HuH-7 (cell line): ENCODE measurements at regions not wholly inside any gene's neighbourhood (a gene's known extent, or its start where the extent isn't known, plus 50 kb on each side); places are given as distances from the start of the nearest gene placed in this dataset.
"Not testable (repeated sequence)": the region's sequence is repeated elsewhere in the genome, so short reads cannot be mapped to it uniquely, and the experiment has no call there.

Experiments used
- DNase-seq: peaks from one replicate; pipeline ENCODE4 v3.0.0; 2011; ENCODE audit warnings: low spot score

DNA sequence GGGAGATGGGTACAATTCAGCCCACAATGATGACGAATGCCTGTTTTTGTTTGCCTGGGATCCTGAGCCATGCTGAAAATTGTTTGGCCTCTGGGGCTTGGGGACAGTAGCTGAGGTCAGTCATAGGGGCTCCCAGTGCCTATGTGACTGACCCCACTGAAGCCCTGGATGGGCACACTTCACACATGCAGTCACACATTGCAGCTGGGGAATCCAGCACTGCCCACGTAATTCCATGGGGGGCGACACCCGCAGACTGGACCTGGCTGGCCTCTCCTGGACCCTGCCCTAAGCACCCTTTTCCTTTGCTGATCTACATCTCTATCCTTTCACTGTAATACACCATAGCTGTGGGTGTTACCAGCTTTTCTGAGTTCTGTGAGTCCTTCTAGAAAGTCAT, 295.2 kb upstream of the HS6ST1 start:
- no peak for DNase-seq

DNA sequence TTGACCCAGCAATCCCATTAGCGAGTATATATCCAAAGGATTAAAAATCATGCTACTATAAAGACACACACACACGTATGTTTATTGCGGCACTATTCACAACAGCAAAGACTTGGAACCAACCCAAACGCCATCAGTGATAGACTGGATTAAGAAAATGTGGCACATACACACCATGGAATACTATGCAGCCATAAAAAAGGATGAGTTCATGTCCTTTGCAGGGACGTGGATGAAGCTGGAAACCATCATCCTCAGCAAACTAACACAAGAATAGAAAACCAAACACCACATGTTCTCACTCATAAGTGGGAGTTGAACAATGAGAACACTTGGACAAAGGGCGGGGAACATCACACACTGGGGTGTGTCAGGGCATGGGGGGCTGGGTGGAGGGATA, 296.2 kb upstream of the HS6ST1 start:
- DNase-seq: not testable (repeated sequence)

DNA sequence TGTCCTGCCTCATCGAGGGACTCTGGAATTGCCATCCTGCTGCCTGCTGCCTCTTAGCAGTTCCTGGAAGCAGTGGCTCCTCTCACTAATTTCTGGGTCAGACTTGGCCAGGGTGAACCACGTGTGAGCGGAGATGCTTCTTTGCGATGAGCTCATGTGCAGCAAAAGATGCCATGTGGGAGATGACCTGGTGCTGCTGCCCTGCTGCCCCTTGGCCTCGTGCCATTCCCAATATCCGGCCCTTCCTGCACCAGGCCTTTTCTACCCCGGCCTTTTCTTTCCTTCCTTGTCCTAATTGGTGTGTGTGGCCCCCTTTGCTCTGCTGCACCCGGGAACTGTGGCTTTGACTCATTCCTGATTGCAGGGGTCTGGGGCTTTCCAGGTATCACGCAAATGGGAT, 296.9 kb upstream of the HS6ST1 start:
- DNase-seq: no peak

DNA sequence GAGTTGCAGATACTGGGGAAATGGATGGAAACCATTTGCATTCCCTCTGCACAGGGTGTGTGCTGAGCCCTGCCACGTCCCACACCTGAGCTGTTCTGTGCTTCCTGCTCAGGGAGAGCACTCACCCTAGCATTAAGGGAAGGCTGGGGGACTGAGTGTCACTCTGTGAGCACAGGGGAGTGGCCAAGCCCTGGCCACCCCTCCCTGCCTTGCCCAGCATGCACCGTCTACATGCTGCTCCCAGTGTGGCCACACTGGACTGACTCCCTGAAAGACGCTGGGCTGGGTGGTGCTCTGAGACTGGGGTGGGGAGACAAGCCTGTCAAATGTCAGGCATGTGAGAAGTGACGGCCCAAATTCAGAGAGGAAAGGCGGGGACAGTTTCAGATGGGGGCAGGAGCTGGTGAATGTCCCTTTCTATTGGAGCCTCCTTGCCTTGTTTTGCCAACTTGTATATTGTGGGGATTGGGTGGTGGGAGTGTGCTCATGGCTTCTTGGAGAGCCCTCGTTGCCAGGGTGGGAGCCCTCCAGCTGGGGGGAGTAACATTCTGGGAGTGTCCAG, 298.4 kb upstream of the HS6ST1 start:
- DNase-seq: no peak

DNA sequence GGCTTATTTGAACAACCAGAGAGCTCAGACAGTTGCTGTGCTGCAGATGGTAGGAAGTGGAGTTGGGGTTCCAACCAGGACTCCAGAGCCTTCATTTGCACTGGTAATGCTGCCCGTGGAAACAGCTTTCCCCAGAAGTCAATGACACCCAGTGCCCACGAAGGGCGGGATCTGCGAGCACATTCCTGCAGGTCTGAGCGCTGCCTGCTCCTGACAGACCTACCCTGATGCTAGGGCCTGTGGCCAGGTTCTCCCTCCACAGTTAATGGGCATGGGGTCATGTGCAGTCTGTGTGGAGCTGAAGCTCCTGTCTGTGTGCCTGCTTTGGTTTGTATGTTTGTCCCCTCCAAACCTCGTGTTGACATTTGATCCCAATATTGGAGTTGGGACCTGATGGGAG, 299.0 kb upstream of the HS6ST1 start:
- no peak for DNase-seq

DNA sequence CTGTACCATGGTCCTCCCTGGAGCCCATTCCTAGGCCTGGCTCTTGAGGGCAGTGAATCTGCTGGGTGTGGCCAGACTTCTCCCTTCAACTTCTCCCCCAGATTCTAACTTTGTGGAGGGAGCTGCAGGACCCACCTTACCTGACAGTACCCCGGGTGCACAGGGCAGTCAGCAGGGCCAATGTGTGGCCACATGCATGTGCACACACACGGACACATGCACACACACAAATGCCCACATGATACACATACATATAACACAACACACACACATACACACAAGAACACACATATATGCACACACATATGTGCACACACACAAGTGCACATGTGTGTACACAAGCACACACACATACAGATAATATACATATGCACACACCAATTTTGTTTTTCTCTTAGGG, 300.0 kb upstream of the HS6ST1 start:
- no peak for DNase-seq

DNA sequence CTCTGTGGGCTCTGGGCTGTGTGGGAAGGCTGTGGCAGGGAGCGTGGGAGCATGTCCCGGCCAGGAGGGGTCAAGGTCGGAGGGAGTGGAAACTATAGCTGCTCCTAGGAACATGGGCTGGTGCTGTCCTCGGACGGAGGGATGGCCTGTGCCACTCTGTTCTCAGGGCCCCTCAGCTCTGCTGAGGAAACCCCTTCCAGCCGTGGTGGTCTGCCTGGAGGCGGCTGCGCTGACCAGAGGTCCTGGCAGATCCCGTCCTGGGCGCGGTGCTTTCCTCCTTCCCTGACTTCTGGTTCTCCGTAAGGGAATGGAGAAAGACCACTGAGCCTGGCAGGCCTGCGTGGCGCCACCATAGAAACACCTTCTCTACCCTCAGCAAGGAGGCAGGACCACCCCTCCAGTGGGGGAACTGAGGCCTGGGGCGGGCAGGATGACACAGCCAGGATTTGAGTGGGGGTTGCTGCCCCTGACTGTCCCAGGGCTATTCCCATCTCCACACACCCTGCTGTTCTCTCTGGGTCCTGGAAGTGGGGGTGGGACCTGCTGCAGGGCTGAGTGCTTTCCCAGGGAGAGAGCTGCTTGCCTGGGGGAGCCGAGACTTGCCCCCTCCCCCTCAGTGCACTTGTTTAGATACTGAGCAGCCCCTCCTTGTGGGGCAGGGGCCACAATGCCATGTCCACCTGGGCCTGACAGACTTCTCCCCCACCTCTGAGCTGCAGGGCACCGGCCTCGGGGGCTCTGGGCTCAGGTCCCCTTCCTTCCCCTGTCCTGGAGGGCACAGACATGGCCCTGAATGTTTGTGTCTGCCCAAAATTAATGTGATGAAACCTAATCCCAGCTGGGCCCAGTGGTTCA, 301.0 kb upstream of the HS6ST1 start:
- DNase-seq: no peak

DNA sequence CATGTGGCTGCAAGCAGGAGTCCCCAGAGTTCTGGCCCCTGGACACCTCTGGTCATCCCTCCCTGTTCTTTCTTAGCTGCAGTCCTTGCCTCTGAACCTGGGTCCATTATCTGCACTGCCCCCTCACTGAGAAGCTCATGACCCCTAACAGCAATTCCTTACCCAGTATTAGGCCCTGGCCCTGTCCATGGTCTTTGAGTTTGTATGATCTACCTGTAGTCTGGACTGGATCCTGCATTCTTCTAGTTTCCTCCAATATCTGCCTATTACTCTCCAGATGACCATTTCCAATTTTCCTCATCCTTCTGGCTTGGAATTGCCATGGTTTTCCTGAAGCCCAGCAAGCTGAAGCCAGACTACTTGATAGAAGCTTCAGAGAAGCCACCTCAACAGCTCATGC, 302.4 kb upstream of the HS6ST1 start:
- no peak for DNase-seq

DNA sequence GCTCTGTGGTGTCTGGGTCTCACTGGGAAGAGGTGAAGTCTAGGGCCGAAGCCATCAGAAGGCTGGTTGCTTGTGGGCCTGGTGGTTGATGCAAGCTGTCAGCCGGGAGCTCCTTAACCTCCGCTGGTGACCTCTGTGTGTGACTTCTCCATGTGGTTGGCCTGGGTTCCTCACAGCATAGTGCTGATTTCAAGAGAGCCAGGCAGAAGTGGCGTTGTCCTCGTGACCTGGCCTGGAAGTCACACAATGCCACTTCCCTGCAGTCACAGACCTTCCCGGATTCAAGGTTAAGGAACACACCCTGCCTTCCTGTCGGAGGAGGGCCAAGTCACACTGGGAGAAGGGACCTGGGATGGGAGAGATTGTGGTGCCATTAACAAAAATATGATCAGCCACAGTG, 303.7 kb upstream of the HS6ST1 start:
- DNase-seq: no peak

DNA sequence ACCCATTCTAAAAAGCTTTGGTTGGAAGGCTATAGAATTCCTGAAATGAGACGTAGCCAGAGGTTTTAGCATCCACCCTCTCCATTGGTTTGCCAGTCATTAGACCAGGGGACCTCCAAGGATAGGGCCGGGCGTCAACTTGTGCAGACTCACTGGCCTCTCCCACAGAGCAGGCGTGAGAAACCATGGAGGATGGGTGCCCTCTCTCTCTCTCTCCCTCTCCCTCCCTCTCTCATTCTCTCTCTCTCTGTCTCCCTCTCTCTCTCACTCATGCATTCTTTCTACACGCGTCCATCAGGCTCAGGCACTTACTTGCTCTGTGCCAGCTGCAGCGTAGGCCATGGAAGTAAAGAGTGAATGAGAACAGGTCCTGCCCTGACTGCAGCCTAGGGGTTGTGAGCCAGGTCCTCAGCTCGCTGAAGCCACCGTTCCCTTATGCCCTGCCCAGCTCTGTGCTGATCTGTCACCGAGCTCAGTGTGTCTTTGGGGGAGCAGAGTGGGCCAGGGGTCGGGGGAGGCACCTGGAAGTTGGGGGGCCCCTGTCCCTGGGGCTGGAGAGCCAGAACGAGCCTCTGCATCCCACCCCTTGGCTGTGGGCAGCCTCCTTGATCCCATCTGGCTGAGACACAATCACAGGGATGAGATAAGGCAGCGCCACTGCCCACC, 304.4 kb upstream of the HS6ST1 start:
- no peak for DNase-seq

DNA sequence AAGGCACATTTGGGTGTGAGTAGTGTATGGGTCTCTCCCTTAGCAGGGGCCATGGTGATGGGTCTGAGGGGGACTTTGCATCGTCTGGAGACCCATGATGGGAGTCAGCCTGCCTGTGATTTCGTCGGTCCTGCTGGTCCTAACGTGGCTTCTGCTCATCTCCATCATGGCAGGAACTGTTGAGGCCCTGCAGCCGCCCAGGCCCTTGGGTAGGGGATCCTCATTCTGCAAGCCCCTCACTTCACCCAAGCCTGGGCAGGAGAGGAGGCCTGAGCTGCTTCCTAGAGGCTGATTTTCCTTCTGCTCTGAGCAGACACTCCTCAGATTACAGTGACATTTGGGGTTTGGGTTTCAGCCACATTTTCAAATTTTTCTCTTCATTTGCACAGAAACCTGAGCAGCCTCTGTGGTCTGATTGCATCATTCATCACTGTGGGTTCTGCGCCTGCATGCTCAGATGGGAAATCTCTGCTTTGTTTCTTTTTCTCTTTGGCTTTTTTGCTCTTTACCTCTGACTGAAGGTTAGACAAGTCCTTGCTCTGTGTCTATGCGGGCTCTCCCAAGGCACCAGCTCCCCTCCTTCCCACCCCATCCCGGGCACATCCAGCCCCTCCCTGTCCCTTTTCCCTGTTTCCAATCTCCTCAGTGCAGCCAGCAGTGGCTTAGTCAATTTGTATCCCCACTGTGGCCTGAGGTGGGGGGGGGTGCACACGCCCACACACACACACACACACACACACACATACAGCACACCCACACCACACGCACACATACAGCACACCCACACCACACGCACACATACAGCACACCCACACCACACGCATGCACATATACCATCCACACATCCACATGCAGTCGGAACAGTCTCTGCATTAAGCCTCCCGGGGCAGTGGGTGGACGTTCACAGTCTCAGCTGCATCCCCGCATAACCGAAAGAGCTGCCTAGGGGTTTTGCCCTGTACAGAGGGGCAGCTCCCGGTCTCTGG, 305.4 kb upstream of the HS6ST1 start:
- no peak for DNase-seq

DNA sequence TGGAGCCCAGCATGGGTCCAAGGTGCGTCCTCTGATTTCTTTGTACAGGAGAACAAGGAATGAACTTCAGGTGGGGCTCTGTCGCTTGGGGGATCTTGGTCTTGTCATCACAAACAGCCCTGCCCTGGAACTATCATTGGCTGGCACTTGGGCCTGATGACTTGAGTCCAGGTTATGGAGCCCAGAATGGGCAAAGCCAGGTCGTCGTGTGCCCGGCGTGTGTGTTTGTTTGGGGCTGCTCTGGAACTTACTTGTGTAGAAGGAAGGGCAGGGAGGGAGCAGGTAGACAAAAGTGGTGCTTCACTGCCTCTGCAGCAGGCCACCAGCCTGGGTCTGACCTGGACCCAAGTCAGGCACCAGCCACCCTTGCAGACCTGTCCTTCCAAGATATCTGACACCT, 306.3 kb upstream of the HS6ST1 start:
- no peak for DNase-seq

DNA sequence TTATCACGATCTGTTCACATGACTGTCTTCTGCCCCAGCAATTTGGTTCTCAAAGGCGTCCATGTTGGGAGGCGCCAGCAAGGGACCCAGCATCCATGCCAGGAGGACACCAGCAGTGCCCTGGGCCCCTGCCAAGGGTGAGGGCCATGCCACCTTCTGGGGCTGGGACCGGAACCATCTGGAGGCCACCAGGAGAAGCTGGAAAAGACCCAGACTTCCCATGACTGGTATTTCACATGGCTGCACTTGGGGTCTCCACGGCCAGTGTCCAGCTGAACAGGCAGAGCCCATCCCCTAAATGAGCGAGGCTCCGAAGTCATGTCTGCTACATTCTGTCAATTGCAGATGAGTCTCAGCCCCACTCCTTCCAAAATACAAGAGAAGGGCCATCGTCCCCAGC, 306.8 kb upstream of the HS6ST1 start:
- DNase-seq: no peak

DNA sequence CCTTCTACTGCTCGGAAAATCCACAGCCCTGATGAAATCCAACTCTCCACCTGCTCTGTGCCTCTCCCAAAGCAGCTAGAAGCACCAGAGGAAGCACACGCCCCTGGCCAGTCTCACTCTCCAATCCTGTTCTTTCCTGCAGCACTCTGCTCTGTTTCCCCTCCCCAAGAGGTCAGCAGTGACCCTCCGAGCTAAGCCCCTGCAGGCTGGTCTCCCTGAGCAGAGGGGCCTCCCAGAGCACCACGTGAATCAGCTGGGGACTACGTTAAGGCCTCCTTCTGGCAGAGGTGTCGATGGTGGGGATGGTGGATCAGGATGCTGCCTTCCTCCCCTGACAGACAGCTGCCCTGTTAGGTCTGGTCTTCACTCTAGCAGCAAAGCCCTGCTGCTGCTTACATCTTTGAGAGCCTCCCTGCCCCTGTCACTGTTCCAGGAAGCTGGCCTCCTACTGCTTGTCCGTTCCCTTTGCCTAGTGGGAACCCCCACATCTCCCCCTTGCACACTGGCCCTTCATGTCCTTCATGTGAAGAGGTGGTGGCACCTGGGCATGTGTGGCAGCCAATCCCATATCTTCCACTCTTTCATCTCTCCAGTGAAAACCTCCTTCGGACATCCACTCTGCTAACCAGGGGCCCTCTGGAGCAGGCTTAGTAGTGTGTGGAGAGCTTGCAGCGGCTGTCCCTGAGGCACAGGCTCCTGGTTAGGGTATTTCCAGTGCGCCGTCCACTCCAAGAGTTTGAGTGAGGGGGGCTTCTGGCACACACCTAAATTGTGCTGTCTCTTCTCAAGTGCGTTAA, 307.5 kb upstream of the HS6ST1 start:
- no peak for DNase-seq

DNA sequence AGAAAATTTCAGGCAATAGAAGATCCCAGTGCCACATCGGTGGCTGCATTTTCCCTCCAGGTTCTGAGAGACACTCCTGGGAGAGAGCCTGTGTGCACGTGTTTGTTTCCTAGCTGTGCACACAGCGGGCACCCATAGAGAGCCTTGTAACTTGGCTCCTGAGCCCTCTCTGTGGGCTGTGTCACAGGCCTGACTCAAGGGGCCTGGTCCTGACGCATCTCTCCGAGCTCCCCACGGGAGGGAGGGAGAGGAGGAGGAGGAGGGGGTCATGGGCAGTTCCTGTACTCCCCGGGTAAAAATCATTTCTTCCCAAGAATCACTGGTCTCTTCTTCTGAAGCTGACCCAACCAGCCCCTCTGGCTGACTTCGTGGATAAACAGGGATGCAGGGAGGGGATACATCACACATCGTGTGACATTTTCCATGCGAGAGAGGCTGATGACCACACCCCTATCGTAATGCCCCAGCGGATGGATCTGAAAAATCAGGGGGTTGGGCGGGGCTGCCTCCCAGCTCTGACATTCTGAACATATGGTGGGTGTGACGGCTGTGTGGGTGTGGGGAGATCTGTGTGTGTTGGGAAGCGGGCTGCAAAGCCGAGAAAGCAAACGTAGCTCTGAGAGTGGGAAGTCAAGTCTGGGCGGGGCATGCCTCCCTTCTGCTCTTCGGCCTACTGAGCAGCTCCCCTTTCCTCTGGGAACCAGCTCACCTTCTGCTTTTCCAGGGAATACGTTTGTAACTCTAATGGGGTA, 308.3 kb upstream of the HS6ST1 start:
- DNase-seq: no peak

DNA sequence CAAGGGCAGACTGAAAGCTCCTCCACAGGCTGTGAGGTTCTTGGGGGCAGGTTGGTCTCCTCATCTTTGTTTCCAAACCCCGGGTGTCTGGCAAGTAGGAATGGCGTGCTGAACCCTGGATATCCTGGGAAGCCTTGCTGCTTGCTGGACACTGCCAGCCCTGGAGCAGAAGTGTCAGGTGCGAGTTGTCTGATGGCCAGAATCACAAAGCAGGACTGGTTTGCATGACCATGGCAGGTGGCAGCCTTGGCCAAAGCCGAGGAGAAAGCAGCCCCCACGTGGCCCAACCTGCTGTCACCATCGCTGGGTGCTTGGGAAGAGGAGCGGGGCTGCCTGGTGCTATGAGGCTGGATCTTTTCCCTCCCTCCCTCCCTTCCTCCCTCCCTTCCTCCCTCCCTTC, 309.5 kb upstream of the HS6ST1 start:
- DNase-seq: no peak

DNA sequence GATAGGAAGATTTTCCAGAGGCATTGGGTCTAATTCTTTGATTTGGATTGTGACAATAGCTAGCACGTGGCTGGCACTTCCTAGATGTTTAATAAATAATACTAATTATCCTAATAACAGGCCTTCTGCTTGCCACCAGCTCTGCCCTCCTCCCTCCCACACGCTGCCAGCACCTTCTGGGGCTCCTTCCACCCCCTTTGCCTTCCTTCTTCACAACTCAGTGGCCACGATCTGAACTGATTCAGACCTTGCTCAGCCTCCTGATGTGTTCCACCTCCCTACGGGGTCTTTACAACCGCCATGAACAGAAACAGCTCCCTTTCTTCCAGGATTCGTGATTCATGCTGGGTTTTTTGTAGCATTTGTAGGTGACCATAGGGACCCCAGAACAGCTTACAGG, 310.3 kb upstream of the HS6ST1 start:
- DNase-seq: no peak

DNA sequence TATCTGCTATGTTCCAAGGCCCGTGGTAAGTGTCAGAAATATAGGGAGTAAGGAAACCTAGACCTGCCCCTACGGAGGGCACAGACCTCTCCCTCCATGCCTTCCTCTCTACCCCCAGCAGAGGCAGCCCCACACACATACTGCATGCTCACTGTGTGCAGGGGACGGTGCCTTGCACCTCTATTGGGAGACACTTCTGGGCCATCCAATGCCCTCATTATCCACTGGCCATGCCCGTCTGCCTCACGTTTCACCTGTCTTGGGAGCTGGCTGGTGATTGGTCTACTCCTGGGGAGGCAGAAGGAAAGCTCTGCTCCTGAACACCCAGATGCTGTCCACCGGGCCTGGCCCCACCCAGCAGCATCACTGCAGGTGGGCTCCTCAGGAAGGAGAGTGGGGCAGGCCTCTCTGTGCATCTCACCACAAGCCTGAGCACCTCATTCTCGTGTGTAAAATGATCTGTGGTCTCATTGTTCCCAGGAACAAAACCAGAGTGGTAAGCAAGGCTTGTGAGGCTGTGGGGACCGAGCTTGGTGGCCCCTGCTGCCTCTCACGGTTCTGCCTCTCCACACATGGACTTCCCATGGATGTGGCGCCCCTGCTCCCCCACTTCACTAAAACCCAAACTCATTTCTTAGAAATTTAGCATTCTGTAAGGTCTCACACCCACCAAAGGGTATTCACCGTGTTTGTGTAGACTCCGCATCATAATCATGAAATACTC, 312.5 kb upstream of the HS6ST1 start:
- DNase-seq: no peak

DNA sequence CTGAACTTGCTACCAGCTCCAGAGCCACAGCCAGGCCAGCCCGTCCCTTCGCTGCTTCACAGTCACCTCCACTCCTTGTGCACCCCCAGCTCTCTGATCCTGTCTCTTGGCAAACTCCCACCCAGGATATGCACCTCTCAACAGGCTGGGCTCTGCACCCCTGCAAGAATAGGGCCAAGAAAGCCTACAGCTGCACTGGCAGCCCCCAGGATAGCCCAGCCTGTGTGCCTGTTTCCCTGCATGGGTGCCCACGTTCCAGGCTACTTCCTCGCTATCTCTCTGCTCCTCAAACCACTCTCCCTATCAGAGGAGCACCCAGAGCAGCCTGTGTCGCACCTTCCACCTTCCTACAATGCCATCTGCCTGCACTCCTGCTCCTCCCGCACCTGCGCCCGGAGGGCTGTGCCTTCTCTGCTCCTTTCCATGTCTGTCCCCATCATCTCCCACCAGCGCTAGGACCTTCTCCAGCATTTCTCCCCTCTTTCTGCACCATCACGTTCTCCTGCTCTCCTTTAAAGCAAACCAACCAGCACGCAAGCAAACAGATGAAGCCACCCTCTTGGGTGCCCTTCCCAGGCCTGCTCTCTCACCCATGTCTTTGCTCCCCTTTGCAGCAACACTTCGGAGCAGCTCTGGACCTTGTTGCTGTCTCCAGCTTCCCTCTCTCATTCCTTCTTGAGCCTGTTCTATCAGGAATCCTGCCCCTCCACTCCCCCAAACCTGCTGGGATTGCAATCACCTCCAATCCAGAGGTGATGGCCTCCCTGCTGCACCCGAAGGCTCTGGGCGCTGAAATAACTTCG, 313.2 kb upstream of the HS6ST1 start:
- DNase-seq: no peak
